ENCODE measurements at regions not wholly inside any gene's neighbourhood (a gene's known extent, or its start where the extent isn't known, plus 50 kb on each side); places are given as distances from the start of the nearest gene placed in this dataset.
"Not testable (repeated sequence)": the region's sequence is repeated elsewhere in the genome, so short reads cannot be mapped to it uniquely, and the experiment has no call there.

DNA sequence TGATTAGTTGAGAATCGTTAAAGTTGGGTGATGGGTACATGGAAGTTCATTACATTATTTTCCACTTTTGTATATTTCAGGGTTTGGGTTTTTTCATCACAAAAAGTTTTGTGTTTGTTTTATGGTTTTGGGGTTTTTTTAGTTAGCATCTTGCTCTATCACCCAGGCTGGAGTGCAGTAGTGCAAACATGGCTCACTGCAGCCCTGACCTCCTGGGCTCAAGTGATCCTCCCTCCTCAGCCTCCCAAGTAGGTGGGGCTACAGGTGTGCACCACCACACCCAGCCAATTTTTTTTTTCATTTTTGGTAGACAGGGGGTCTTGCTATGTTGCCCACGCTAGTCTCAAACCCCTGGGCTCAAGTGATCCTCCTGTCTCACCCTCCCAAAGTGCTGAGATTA lies 100.1 kb upstream of the CHD2 start:
- no CpG with 5 or more reads among the region's 2 CpGs for WGBS (ENCODE audit: extremely low coverage, insufficient coverage, insufficient read length)
- Histone ChIP-seq H3K4me1 (ENCODE audit: control insufficient read depth in 1 of 2, insufficient read depth in 2 of 2, low read length in 2 of 2) (peaks cover 11 to 16% of the 10 kb centered on the region in 2 experiments), H3K14ac (ENCODE audit: low read length) (no peak overlapping the region)

DNA sequence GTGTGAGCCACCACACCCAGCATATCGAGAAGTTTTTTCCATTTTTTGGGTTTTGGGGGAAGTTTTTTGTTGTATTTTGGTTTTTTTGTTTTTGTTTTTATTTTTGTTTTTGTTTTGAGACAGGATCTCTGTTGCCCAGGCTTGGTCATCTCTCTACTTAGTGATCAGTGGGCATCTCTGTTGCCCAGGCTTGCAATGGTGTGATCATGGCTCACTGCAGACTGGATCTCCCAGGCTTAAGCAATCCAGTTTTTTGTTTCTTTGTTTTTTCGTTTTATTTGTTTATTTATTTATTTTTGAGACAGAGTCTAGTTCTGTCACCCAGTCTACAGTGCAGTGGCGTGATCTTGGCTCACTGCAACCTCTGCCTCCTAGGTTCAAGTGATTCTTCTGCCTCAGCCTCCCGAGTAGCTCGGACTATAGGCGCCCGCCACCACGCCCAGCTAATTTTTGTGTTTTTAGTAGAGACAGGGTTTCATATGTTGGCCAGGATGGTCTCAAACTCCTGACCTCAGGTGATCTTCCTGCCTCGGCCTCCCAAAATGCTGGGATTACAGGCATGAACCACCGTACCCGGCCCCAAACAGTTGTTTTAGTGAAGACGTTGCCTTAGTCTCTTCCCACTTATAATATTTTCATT lies 99.6 kb upstream of the CHD2 start:
- not testable (repeated sequence) for H3K9ac ChIP-seq (ENCODE audit: low read length); H2BK5ac ChIP-seq (ENCODE audit: low read depth, low read length, poor library complexity); H4K12ac ChIP-seq (ENCODE audit: low read depth, low read length); H3K36me3 ChIP-seq (ENCODE audit: control insufficient read depth in 1 of 2, insufficient read depth in 2 of 2, low read length in 2 of 2); H3K14ac ChIP-seq (ENCODE audit: low read length); H2AFZ ChIP-seq (ENCODE audit: insufficient read depth, low read length, poor library complexity); H3K4me2 ChIP-seq (ENCODE audit: low read length); H3K27ac ChIP-seq (ENCODE audit: low read depth, low read length); H3K27me3 ChIP-seq (ENCODE audit: insufficient read depth, low read length); H2BK12ac ChIP-seq (ENCODE audit: low read length); H3K4me3 ChIP-seq (ENCODE audit: low read depth, low read length); H4K8ac ChIP-seq (ENCODE audit: low read depth, low read length); H2BK120ac ChIP-seq (ENCODE audit: insufficient read depth, low read length, poor library complexity); H3K9me3 ChIP-seq (ENCODE audit: insufficient read depth, low read depth, low read length); H3K79me2 ChIP-seq (ENCODE audit: control insufficient read depth, insufficient read depth, low read length, poor library complexity); H3K18ac ChIP-seq (ENCODE audit: low read length); DNase-seq; H2AK5ac ChIP-seq (ENCODE audit: low read length); H3K23ac ChIP-seq (ENCODE audit: low read length); H3K4ac ChIP-seq (ENCODE audit: low read depth, low read length)
- H3K79me1 ChIP-seq (ENCODE audit: low read length): peaks cover 22% of the 10 kb centered on the region
- peak overlapping the region; percentile 33 for H4K91ac ChIP-seq (ENCODE audit: low read depth, low read length)
- H3K4me1 ChIP-seq (ENCODE audit: control insufficient read depth in 1 of 2, insufficient read depth in 2 of 2, low read length in 2 of 2): peaks cover 11 to 16% of the 10 kb centered on the region in 2 experiments
- WGBS (ENCODE audit: extremely low coverage, insufficient coverage, insufficient read length): no CpG with 5 or more reads among the region's 12 CpGs

More for the DNA sequence above, 100.1 kb upstream of the CHD2 start:
- Histone ChIP-seq H3K79me1 (ENCODE audit: low read length) (peaks cover 22% of the 10 kb centered on the region), H3K4ac (ENCODE audit: low read depth, low read length) (no peak overlapping the region), H3K27ac (ENCODE audit: low read depth, low read length) (no peak overlapping the region), H2BK5ac (ENCODE audit: low read depth, low read length, poor library complexity) (no peak overlapping the region), H2BK120ac (ENCODE audit: insufficient read depth, low read length, poor library complexity) (no peak overlapping the region), H3K36me3 (ENCODE audit: control insufficient read depth in 1 of 2, insufficient read depth in 2 of 2, low read length in 2 of 2) (no peaks in the 10 kb centered on the region), H3K4me3 (ENCODE audit: low read depth, low read length) (no peak overlapping the region), H4K12ac (ENCODE audit: low read depth, low read length) (no peak overlapping the region), H2AK5ac (ENCODE audit: low read length) (no peak overlapping the region), H4K91ac (ENCODE audit: low read depth, low read length) (no peak overlapping the region), H3K79me2 (ENCODE audit: control insufficient read depth, insufficient read depth, low read length, poor library complexity) (peaks cover 4% of the 10 kb centered on the region), H2BK12ac (ENCODE audit: low read length) (no peak overlapping the region), H3K9ac (ENCODE audit: low read length) (no peak overlapping the region), H3K27me3 (ENCODE audit: insufficient read depth, low read length) (no peaks in the 10 kb centered on the region), H3K4me2 (ENCODE audit: low read length) (no peak overlapping the region), H2AFZ (ENCODE audit: insufficient read depth, low read length, poor library complexity) (no peak overlapping the region), H3K23ac (ENCODE audit: low read length) (no peak overlapping the region), H3K18ac (ENCODE audit: low read length) (no peak overlapping the region), H3K9me3 (ENCODE audit: insufficient read depth, low read depth, low read length) (no peaks in the 10 kb centered on the region), H4K8ac (ENCODE audit: low read depth, low read length) (no peak overlapping the region)
- DNase-seq: no peak

DNA sequence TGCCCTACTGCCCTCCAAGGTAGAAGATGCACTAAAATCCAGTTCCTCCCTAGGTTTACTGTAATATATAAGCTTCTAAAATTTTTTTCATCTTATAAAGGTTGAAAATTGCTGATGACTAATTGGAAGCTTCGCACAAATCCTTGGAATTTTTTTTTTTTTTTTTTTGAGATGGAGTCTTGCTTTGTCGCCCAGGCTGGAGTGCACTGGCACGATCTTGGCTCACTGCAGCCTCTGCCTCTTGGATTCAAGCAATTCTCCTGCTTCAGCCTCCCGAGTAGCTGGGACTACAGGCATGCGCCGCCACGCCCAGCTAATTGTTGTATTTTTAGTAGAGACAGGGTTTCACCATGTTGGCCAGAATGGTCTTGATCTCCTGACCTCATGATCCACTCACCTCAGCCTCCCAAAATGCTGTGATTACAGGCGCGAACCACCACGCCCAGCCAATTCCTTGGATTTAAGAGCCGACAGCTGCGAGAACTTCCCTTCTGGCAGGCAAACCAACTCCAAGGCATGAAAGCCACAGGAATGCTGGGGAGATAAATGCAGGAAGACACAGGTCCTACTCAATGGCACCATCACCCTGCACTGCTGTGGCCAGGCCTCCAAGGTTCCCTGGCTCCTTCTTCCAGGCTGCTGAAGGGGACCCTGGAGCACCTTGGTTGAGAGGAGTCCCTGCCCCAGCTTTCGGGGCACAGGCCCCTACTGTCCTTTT lies 98.9 kb upstream of the CHD2 start:
- not testable (repeated sequence) for H3K9ac ChIP-seq (ENCODE audit: low read length); H3K4me3 ChIP-seq (ENCODE audit: low read depth, low read length); H3K36me3 ChIP-seq (ENCODE audit: control insufficient read depth in 1 of 2, insufficient read depth in 2 of 2, low read length in 2 of 2); H3K27me3 ChIP-seq (ENCODE audit: insufficient read depth, low read length); H3K9me3 ChIP-seq (ENCODE audit: insufficient read depth, low read depth, low read length); H3K79me2 ChIP-seq (ENCODE audit: control insufficient read depth, insufficient read depth, low read length, poor library complexity); H3K23ac ChIP-seq (ENCODE audit: low read length)
- H3K14ac ChIP-seq (ENCODE audit: low read length): peak overlapping the region; percentile 48
- peak overlapping the region; percentile 72 for H2BK12ac ChIP-seq (ENCODE audit: low read length)
- peak overlapping the region; percentile 77 for H2BK120ac ChIP-seq (ENCODE audit: insufficient read depth, low read length, poor library complexity)
- H2AFZ ChIP-seq (ENCODE audit: insufficient read depth, low read length, poor library complexity): peak overlapping the region; percentile 80
- H4K12ac ChIP-seq (ENCODE audit: low read depth, low read length): peak overlapping the region; percentile 73
- H3K18ac ChIP-seq (ENCODE audit: low read length): peak overlapping the region; percentile 85
- peaks cover 22% of the 10 kb centered on the region for H3K79me1 ChIP-seq (ENCODE audit: low read length)
- H4K8ac ChIP-seq (ENCODE audit: low read depth, low read length): peak overlapping the region; percentile 62
- H2BK5ac ChIP-seq (ENCODE audit: low read depth, low read length, poor library complexity): peak overlapping the region; percentile 68
- no CpG with 5 or more reads among the region's 13 CpGs for WGBS (ENCODE audit: extremely low coverage, insufficient coverage, insufficient read length)
- H3K4me2 ChIP-seq (ENCODE audit: low read length): peak overlapping the region; percentile 29
- H3K4me1 ChIP-seq (ENCODE audit: control insufficient read depth in 1 of 2, insufficient read depth in 2 of 2, low read length in 2 of 2): peaks cover 11 to 16% of the 10 kb centered on the region in 2 experiments
- peak overlapping the region; percentile 88 for H3K27ac ChIP-seq (ENCODE audit: low read depth, low read length)
- peak overlapping the region; percentile 93 for H4K91ac ChIP-seq (ENCODE audit: low read depth, low read length)
- H3K4ac ChIP-seq (ENCODE audit: low read depth, low read length): peak overlapping the region; percentile 13
- peak; percentile 86 to 88 for DNase-seq
- peak overlapping the region; percentile 49 for H2AK5ac ChIP-seq (ENCODE audit: low read length)

DNA sequence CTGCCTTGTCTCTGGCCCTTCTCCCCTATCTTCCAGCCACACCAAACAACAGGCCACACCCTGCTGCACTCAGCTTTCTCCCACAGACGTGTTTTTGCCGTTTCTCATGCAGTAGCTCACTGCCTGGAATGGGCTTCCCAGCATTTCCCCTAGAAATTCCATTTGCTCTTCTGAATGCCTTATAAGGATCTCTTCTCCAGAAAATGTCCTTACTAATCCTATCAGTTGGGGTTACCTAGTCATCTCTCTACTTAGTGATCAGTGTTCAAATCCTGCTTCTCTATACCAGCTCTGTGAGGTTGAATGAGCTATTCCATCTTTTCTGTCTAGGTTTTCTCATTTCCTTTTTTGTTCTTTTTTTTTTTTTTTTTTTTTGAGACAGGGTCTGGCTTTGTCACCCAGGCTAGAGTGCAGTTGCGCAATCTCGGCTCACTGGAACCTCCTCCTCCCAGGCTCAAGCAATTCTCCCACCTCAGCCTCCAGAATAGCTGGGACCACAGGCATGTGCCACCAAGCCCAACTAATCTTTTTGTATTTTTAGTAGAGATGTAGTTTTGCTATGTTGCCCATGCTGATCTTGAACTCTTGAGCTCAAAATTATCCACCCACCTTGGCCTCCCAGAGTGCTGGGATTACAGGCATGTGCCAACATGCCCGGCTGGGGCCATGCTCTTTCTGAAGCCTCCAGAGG lies 98.2 kb upstream of the CHD2 start:
- Histone ChIP-seq H2AK5ac (ENCODE audit: low read length) (peak overlapping the region; percentile 99), H4K8ac (ENCODE audit: low read depth, low read length) (peak overlapping the region; percentile 92), H4K12ac (ENCODE audit: low read depth, low read length) (peak overlapping the region; percentile 73), H3K4me3 (ENCODE audit: low read depth, low read length) (no peak overlapping the region), H4K91ac (ENCODE audit: low read depth, low read length) (peak overlapping the region; percentile 97), H3K9me3 (ENCODE audit: insufficient read depth, low read depth, low read length) (no peaks in the 10 kb centered on the region), H3K4me2 (ENCODE audit: low read length) (peak overlapping the region; percentile 29), H3K4ac (ENCODE audit: low read depth, low read length) (peak overlapping the region; percentile 98), H2AFZ (ENCODE audit: insufficient read depth, low read length, poor library complexity) (peak overlapping the region; percentile 80), H3K9ac (ENCODE audit: low read length) (no peak overlapping the region), H2BK120ac (ENCODE audit: insufficient read depth, low read length, poor library complexity) (peak overlapping the region; percentile 99), H3K27me3 (ENCODE audit: insufficient read depth, low read length) (no peaks in the 10 kb centered on the region), H2BK5ac (ENCODE audit: low read depth, low read length, poor library complexity) (peak overlapping the region; percentile 98), H2BK12ac (ENCODE audit: low read length) (peak overlapping the region; percentile 99), H3K4me1 (ENCODE audit: control insufficient read depth in 1 of 2, insufficient read depth in 2 of 2, low read length in 2 of 2) (peaks cover 11 to 16% of the 10 kb centered on the region in 2 experiments), H3K18ac (ENCODE audit: low read length) (peak overlapping the region; percentile 85), H3K27ac (ENCODE audit: low read depth, low read length) (peak overlapping the region; percentile 88), H3K79me2 (ENCODE audit: control insufficient read depth, insufficient read depth, low read length, poor library complexity) (peaks cover 4% of the 10 kb centered on the region), H3K23ac (ENCODE audit: low read length) (no peak overlapping the region), H3K36me3 (ENCODE audit: control insufficient read depth in 1 of 2, insufficient read depth in 2 of 2, low read length in 2 of 2) (no peaks in the 10 kb centered on the region), H3K14ac (ENCODE audit: low read length) (peak overlapping the region; percentile 95), H3K79me1 (ENCODE audit: low read length) (peaks cover 24% of the 10 kb centered on the region)
- peak; percentile 84 to 89 for DNase-seq
- no CpG with 5 or more reads among the region's 5 CpGs for WGBS (ENCODE audit: extremely low coverage, insufficient coverage, insufficient read length)
